HG03066 (cell line): ENCODE measurements at regions not wholly inside any gene's neighbourhood (a gene's known extent, or its start where the extent isn't known, plus 50 kb on each side); places are given as distances from the start of the nearest gene placed in this dataset.

ENCODE experiments used
- ATAC-seq: cut with Tn5 transposase; IDR thresholded peaks from one replicate; pipeline ENCODE4 v1.9.1; 2021; ENCODE audit warnings: low read depth; ENCODE audit not compliant: unreplicated experiment

- no peak for ATAC-seq
Measured at GRCh38 chr12:19572920-19573558, 133.7 kb downstream of the AEBP2 start.

GRCh38 chr12:19573866-19574265 lies 134.6 kb downstream of the AEBP2 start:
- no peak for ATAC-seq

GRCh38 chr12:19574601-19575000 lies 135.3 kb downstream of the AEBP2 start:
- ATAC-seq: no peak

- no peak for ATAC-seq
Measured at GRCh38 chr12:19575337-19576243, 136.3 kb downstream of the AEBP2 start.

GRCh38 chr12:19576506-19577280 lies 137.4 kb downstream of the AEBP2 start:
- ATAC-seq: no peak

GRCh38 chr12:19577281-19577530 lies 137.9 kb downstream of the AEBP2 start:
- no peak for ATAC-seq

- no peak for ATAC-seq
Measured at GRCh38 chr12:19584732-19585131, 145.4 kb downstream of the AEBP2 start.

- ATAC-seq: no peak
Measured at GRCh38 chr12:19588951-19589350, 149.7 kb downstream of the AEBP2 start.

- ATAC-seq: no peak
Measured at GRCh38 chr12:19591951-19592350, 152.7 kb downstream of the AEBP2 start.

GRCh38 chr12:19596434-19597166 lies 157.3 kb downstream of the AEBP2 start:
- no peak for ATAC-seq

- no peak for ATAC-seq
Measured at GRCh38 chr12:19597167-19598026, 158.1 kb downstream of the AEBP2 start.

- no peak for ATAC-seq
Measured at GRCh38 chr12:19605720-19606119, 166.4 kb downstream of the AEBP2 start.

- ATAC-seq: no peak
Measured at GRCh38 chr12:19608039-19608438, 168.7 kb downstream of the AEBP2 start.

GRCh38 chr12:19613051-19613535 lies 173.8 kb downstream of the AEBP2 start:
- ATAC-seq: no peak

- no peak for ATAC-seq
Measured at GRCh38 chr12:19614601-19615383, 175.5 kb downstream of the AEBP2 start.

GRCh38 chr12:19615384-19615725 lies 176.1 kb downstream of the AEBP2 start:
- no peak for ATAC-seq

GRCh38 chr12:19616781-19617180 lies 177.5 kb downstream of the AEBP2 start:
- ATAC-seq: no peak

GRCh38 chr12:19620222-19620621 lies 180.9 kb downstream of the AEBP2 start:
- ATAC-seq: no peak

GRCh38 chr12:19623751-19624399 lies 184.6 kb downstream of the AEBP2 start:
- ATAC-seq: no peak
